ENCODE measurements at regions not wholly inside any gene's neighbourhood (a gene's known extent, or its start where the extent isn't known, plus 50 kb on each side); places are given as distances from the start of the nearest gene placed in this dataset.
"Not testable (repeated sequence)": the region's sequence is repeated elsewhere in the genome, so short reads cannot be mapped to it uniquely, and the experiment has no call there.

DNA sequence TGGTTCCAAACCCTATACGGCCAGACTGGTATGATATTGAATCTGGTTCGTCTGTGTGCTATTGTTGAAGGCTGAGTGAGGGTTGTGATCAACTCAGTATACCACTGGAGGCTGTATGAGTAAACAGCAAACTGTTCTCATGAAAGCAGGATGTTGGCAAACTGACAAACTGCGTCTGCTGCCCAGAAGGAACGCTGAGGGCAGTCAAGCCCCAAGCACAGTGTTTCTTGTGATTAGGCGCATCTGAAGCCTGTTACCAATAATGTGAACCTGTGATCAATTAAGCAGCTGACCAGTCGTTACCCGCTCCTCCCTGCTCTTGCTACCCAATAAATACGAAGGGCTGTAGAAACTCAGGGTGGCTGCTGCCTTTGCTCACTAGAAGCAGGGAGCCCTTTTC lies 90.0 kb upstream of the METAP2 start:
- H3K36me3 ChIP-seq (replicated peaks in 1 of 2; ENCODE audit: control insufficient read depth in 1 of 2, insufficient read depth in 2 of 2, low read length in 1 of 2); H3F3A ChIP-seq (replicated peaks; ENCODE audit: insufficient read depth); H3K9me2 ChIP-seq; POLR2A ChIA-PET; H3K27me3 ChIP-seq (ENCODE audit: insufficient read depth); H3K4me1 ChIP-seq (ENCODE audit: control insufficient read depth in 1 of 2, insufficient read depth in 2 of 2, low read depth in 1 of 2, low read length in 1 of 2); H3K79me2 ChIP-seq (ENCODE audit: insufficient read depth); H3K27ac ChIP-seq (ENCODE audit: low read depth in 2 of 2, low read length in 1 of 2); H2AFZ ChIP-seq (ENCODE audit: low read depth); H3K4me2 ChIP-seq; H4K20me1 ChIP-seq (ENCODE audit: insufficient read depth); H3K9ac ChIP-seq; H3K4me3 ChIP-seq (ENCODE audit: low read depth in 2 of 2, low read length in 1 of 2); DNase-seq; H3K9me3 ChIP-seq: not testable (repeated sequence)
- WGBS (ENCODE audit: low lambda C conversion rate): 61% methylated on average over 7 of the region's 8 CpGs
- CTCF ChIA-PET: interaction anchor here (1.1 kb wide), 1 partner anchor 48 kb away, joined by 3 read pairs; no protein-coding TSS in a partner anchor

DNA sequence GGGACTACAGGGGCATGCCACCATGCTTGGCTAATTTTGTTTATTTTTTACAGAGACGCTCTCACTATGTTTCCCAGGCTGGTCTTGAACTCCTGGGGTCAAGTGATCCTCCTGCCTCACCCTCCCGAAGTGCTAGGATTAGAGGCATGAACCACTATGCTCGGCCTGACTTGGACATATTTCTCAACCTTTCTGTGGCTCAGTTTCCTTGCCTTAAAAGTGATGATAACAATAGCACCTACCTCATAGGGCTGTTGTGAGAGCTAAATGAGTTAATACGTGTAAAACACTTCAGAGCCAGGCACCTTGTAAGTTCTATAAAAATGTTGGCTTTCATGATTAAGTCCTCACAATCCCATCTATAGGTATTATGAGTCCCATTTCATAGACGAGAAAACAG lies 89.2 kb upstream of the METAP2 start:
- no peaks in the 10 kb centered on the region for H4K20me1 ChIP-seq (ENCODE audit: insufficient read depth)
- no peak overlapping the region for H3K27ac ChIP-seq (ENCODE audit: low read depth in 2 of 2, low read length in 1 of 2)
- 42% methylated on average over 5 of the region's 5 CpGs for WGBS (ENCODE audit: low lambda C conversion rate)
- H3K27me3 ChIP-seq (ENCODE audit: insufficient read depth): no peaks in the 10 kb centered on the region
- H3K79me2 ChIP-seq (ENCODE audit: insufficient read depth): no peaks in the 10 kb centered on the region
- no peaks in the 10 kb centered on the region for H3K9me3 ChIP-seq
- no peak overlapping the region for H3K9ac ChIP-seq
- H2AFZ ChIP-seq (ENCODE audit: low read depth): no peak overlapping the region
- H3K4me3 ChIP-seq (ENCODE audit: low read depth in 2 of 2, low read length in 1 of 2): no peak overlapping the region
- H3F3A ChIP-seq (replicated peaks; ENCODE audit: insufficient read depth): no peaks in the 10 kb centered on the region
- TF ChIP-seq TAF1 (IDR thresholded peaks at IDR 0.05; ENCODE audit: borderline replicate concordance, low read depth, low read length) (no peak), TCF12 (IDR thresholded peaks at IDR 0.05) (no peak), SMC3 (IDR thresholded peaks at IDR 0.05; ENCODE audit: low read depth, low read length) (no peak), MEF2A (IDR thresholded peaks at IDR 0.05; ENCODE audit: borderline replicate concordance, low read depth) (no peak), RAD21 (IDR thresholded peaks at IDR 0.05; ENCODE audit: low read length) (no peak), POLR2AphosphoS5 (IDR thresholded peaks at IDR 0.05; ENCODE audit: low read depth, low read length) (no peak), GABPA (IDR thresholded peaks at IDR 0.05; ENCODE audit: low read depth) (no peak), NRF1 (IDR thresholded peaks at IDR 0.05; ENCODE audit: low read depth, low read length) (no peak), RCOR1 (IDR thresholded peaks at IDR 0.05; ENCODE audit: low read length) (no peak), EZH2phosphoT487 (IDR thresholded peaks at IDR 0.05; ENCODE audit: borderline replicate concordance, low read depth) (no peak), FOXM1 (IDR thresholded peaks at IDR 0.05; ENCODE audit: low read depth) (no peak), SIN3A (IDR thresholded peaks at IDR 0.05; ENCODE audit: borderline replicate concordance, low read depth, low read length) (no peak), GATA2 (CRISPR knock-in tag; IDR thresholded peaks at IDR 0.05) (no peak)
- TF ChIP-seq, protein P1, sequence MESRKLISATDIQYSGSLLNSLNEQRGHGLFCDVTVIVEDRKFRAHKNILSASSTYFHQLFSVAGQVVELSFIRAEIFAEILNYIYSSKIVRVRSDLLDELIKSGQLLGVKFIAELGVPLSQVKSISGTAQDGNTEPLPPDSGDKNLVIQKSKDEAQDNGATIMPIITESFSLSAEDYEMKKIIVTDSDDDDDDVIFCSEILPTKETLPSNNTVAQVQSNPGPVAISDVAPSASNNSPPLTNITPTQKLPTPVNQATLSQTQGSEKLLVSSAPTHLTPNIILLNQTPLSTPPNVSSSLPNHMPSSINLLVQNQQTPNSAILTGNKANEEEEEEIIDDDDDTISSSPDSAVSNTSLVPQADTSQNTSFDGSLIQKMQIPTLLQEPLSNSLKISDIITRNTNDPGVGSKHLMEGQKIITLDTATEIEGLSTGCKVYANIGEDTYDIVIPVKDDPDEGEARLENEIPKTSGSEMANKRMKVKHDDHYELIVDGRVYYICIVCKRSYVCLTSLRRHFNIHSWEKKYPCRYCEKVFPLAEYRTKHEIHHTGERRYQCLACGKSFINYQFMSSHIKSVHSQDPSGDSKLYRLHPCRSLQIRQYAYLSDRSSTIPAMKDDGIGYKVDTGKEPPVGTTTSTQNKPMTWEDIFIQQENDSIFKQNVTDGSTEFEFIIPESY (IDR thresholded peaks at IDR 0.05; ENCODE audit: borderline replicate concordance, low read depth): no peak
- TF ChIP-seq, protein P2, sequence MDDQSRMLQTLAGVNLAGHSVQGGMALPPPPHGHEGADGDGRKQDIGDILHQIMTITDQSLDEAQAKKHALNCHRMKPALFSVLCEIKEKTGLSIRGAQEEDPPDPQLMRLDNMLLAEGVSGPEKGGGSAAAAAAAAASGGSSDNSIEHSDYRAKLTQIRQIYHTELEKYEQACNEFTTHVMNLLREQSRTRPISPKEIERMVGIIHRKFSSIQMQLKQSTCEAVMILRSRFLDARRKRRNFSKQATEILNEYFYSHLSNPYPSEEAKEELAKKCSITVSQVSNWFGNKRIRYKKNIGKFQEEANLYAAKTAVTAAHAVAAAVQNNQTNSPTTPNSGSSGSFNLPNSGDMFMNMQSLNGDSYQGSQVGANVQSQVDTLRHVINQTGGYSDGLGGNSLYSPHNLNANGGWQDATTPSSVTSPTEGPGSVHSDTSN (IDR thresholded peaks at IDR 0.05): no peak
- TF ChIP-seq, protein P3, sequence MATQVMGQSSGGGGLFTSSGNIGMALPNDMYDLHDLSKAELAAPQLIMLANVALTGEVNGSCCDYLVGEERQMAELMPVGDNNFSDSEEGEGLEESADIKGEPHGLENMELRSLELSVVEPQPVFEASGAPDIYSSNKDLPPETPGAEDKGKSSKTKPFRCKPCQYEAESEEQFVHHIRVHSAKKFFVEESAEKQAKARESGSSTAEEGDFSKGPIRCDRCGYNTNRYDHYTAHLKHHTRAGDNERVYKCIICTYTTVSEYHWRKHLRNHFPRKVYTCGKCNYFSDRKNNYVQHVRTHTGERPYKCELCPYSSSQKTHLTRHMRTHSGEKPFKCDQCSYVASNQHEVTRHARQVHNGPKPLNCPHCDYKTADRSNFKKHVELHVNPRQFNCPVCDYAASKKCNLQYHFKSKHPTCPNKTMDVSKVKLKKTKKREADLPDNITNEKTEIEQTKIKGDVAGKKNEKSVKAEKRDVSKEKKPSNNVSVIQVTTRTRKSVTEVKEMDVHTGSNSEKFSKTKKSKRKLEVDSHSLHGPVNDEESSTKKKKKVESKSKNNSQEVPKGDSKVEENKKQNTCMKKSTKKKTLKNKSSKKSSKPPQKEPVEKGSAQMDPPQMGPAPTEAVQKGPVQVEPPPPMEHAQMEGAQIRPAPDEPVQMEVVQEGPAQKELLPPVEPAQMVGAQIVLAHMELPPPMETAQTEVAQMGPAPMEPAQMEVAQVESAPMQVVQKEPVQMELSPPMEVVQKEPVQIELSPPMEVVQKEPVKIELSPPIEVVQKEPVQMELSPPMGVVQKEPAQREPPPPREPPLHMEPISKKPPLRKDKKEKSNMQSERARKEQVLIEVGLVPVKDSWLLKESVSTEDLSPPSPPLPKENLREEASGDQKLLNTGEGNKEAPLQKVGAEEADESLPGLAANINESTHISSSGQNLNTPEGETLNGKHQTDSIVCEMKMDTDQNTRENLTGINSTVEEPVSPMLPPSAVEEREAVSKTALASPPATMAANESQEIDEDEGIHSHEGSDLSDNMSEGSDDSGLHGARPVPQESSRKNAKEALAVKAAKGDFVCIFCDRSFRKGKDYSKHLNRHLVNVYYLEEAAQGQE (IDR thresholded peaks at IDR 0.05; ENCODE audit: low read depth, low read length): no peak
- no peak overlapping the region for H3K4me2 ChIP-seq
- DNase-seq: no peak
- no peaks in the 10 kb centered on the region for H3K36me3 ChIP-seq (replicated peaks in 1 of 2; ENCODE audit: control insufficient read depth in 1 of 2, insufficient read depth in 2 of 2, low read length in 1 of 2)
- H3K9me2 ChIP-seq: no peaks in the 10 kb centered on the region
- ChIA-PET CTCF (interaction anchor here (1.1 kb wide), 1 partner anchor 48 kb away, joined by 3 read pairs; no protein-coding TSS in a partner anchor), POLR2A (no interaction called here)
- H3K4me1 ChIP-seq (ENCODE audit: control insufficient read depth in 1 of 2, insufficient read depth in 2 of 2, low read depth in 1 of 2, low read length in 1 of 2): no peaks in the 10 kb centered on the region

Measured in SK-N-SH (cell line).